K562 (cell line): ENCODE measurements at regions not wholly inside any gene's neighbourhood (a gene's known extent, or its start where the extent isn't known, plus 50 kb on each side); places are given as distances from the start of the nearest gene placed in this dataset.

Experiments used
- CBX3 ChIP-seq, 2 experiments: IDR thresholded peaks; 1 replicate in 1 of 2; 2 replicates in 1 of 2; pipeline ENCODE4 v1.6.1; 2012; ENCODE audit warnings: inconsistent platforms in 2 of 2, low read length in 2 of 2, borderline replicate concordance in 1 of 2, control low read depth in 1 of 2
- NRF1 ChIP-seq, 2 experiments: fragments of 450-650 bp; IDR thresholded peaks in 1 of 2; conservative IDR thresholded peaks in 1 of 2; 2 replicates each; pipeline ENCODE4 v1.6.1; 2014; ENCODE audit warnings: mild to moderate bottlenecking in 2 of 2
- RAD51 ChIP-seq: fragments of 450-650 bp; IDR thresholded peaks from 2 replicates; pipeline ENCODE4 v1.7.1; 2016; ENCODE audit warnings: low read depth, mild to moderate bottlenecking, borderline replicate concordance
- SAFB ChIP-seq: fragments of 200-400 bp; formaldehyde crosslinking; IDR thresholded peaks from 2 replicates; pipeline ENCODE4 v1.6.1; 2017; ENCODE audit warnings: low read depth, low read length, borderline replicate concordance
- ZNF77 ChIP-seq: fragments of 250-450 bp; sonication (Bioruptor Pico); IDR thresholded peaks from 2 replicates; pipeline ENCODE4 v1.5.0; 2020
- TF ChIP-seq, protein P1 (sequence below), 2 experiments: fragments of 450-650 bp in 1 of 2; sonication (generic) in 1 of 2; formaldehyde crosslinking in 1 of 2; IDR thresholded peaks; 2 replicates each; pipeline versions ENCODE4 v1.7.1 to v1.9.0; 2016 to 2022; ENCODE audit warnings: inconsistent platforms in 1 of 2, mild to moderate bottlenecking in 1 of 2, missing genetic modification reagents in 1 of 2
- TF ChIP-seq, protein P2 (sequence below): fragments of 250-450 bp; sonication (Bioruptor Pico); IDR thresholded peaks from 2 replicates; pipeline ENCODE4 v1.4.0; 2020; ENCODE audit warnings: mild to moderate bottlenecking, moderate library complexity

DNA sequence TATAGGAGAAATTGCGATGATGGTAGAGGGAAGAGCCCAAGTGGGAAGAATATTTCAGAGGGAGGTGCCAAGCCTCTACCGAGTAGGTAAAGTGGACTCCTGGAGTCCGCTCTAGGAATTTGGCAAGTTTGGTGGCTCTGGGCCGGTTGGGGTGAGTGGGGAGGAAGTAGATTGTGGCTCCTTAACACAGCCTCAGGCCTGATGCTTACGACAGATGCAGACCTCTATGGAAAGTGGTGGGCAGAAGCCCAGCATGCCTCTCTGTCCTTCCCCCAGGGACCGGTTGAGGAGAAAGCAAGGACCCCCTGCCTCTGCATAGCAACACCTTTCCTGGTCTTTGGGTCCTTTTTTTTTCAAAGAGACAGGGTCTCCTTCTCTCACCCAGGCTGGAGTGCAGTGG lies 55.9 kb upstream of the SIAH1 start (continued):
- TF ChIP-seq, protein P1, sequence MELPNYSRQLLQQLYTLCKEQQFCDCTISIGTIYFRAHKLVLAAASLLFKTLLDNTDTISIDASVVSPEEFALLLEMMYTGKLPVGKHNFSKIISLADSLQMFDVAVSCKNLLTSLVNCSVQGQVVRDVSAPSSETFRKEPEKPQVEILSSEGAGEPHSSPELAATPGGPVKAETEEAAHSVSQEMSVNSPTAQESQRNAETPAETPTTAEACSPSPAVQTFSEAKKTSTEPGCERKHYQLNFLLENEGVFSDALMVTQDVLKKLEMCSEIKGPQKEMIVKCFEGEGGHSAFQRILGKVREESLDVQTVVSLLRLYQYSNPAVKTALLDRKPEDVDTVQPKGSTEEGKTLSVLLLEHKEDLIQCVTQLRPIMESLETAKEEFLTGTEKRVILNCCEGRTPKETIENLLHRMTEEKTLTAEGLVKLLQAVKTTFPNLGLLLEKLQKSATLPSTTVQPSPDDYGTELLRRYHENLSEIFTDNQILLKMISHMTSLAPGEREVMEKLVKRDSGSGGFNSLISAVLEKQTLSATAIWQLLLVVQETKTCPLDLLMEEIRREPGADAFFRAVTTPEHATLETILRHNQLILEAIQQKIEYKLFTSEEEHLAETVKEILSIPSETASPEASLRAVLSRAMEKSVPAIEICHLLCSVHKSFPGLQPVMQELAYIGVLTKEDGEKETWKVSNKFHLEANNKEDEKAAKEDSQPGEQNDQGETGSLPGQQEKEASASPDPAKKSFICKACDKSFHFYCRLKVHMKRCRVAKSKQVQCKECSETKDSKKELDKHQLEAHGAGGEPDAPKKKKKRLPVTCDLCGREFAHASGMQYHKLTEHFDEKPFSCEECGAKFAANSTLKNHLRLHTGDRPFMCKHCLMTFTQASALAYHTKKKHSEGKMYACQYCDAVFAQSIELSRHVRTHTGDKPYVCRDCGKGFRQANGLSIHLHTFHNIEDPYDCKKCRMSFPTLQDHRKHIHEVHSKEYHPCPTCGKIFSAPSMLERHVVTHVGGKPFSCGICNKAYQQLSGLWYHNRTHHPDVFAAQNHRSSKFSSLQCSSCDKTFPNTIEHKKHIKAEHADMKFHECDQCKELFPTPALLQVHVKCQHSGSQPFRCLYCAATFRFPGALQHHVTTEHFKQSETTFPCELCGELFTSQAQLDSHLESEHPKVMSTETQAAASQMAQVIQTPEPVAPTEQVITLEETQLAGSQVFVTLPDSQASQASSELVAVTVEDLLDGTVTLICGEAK (IDR thresholded peaks at IDR 0.05), result no peak
- TF ChIP-seq, protein P1 (CRISPR knock-in tag; IDR thresholded peaks at IDR 0.05), result no peak
- TF ChIP-seq RAD51 (no peak), SAFB (no peak), CBX3 (IDR thresholded peaks at IDR 0.05; ENCODE audit: borderline replicate concordance in 1 of 2, low read length in 2 of 2) (no peak), ZNF77 (CRISPR knock-in tag) (no peak), NRF1 (conservative IDR thresholded peaks at IDR 0.05 in 1 of 2, IDR thresholded peaks at IDR 0.05 in 1 of 2) (no peak)
- TF ChIP-seq, protein P2, sequence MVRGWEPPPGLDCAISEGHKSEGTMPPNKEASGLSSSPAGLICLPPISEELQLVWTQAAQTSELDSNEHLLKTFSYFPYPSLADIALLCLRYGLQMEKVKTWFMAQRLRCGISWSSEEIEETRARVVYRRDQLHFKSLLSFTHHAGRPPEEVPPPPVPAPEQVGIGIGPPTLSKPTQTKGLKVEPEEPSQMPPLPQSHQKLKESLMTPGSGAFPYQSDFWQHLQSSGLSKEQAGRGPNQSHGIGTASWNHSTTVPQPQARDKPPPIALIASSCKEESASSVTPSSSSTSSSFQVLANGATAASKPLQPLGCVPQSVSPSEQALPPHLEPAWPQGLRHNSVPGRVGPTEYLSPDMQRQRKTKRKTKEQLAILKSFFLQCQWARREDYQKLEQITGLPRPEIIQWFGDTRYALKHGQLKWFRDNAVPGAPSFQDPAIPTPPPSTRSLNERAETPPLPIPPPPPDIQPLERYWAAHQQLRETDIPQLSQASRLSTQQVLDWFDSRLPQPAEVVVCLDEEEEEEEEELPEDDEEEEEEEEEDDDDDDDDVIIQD (CRISPR knock-in tag), result no peak
